ENCODE measurements at regions not wholly inside any gene's neighbourhood (a gene's known extent, or its start where the extent isn't known, plus 50 kb on each side); places are given as distances from the start of the nearest gene placed in this dataset.

GRCh38 chr12:69036533-69036932 is 103.6 kb upstream of the CPM start:
- intact Hi-C loops (cut with DNase I): no loop called here
- Histone ChIP-seq H3K4me3 (no peak overlapping the region), H3K9me3 (no peaks in the 10 kb centered on the region), H3K4me1 (peaks cover 0 to 13% (median 0%) of the 10 kb centered on the region in 9 donors), H3K36me3 (no peaks in the 10 kb centered on the region), H3K27ac (no peak overlapping the region), H3K27me3 (no peaks in the 10 kb centered on the region)
- WGBS, 2 donors: 72 to 75% methylated on average over 7 of the region's 7 CpGs
- no peak for TF ChIP-seq CTCF (IDR thresholded peaks at IDR 0.05)
- DNase-seq (no peak), ATAC-seq (no peak)

- Histone ChIP-seq H3K27ac (no peak overlapping the region), H3K4me1 (peaks cover 0 to 13% (median 0%) of the 10 kb centered on the region in 9 donors), H3K27me3 (no peaks in the 10 kb centered on the region), H3K4me3 (no peak overlapping the region), H3K36me3 (no peaks in the 10 kb centered on the region), H3K9me3 (no peaks in the 10 kb centered on the region)
- no peak for TF ChIP-seq CTCF (IDR thresholded peaks at IDR 0.05)
- 78 to 89% methylated on average over 4 of the region's 4 CpGs for WGBS, 2 donors
- DNase-seq (no peak), ATAC-seq (no peak)
- intact Hi-C loops (cut with DNase I): no loop called here
These were observed 104.0 kb upstream of the CPM start for GRCh38 chr12:69036999-69037398.

- Histone ChIP-seq H3K4me3 (no peak overlapping the region), H3K36me3 (no peaks in the 10 kb centered on the region), H3K27ac (peak overlapping the region in 1 of 10 donors; percentile 59), H3K4me1 (peaks cover 0 to 13% (median 0%) of the 10 kb centered on the region in 9 donors), H3K9me3 (no peaks in the 10 kb centered on the region), H3K27me3 (no peaks in the 10 kb centered on the region)
- WGBS, 2 donors: 78 to 87% methylated on average over 2 of the region's 2 CpGs
- intact Hi-C loops (cut with DNase I): no loop called here
- ATAC-seq: peak in 5 of 8 donors; percentile 27 to 74 (median 58)
- TF ChIP-seq CTCF (IDR thresholded peaks at IDR 0.05): no peak
- no peak for DNase-seq
These were observed 106.9 kb upstream of the CPM start for GRCh38 chr12:69039911-69040310.

GRCh38 chr12:69042557-69042956 is 109.6 kb upstream of the CPM start:
- intact Hi-C loops (cut with DNase I): no loop called here
- Histone ChIP-seq H3K4me1 (peaks cover 0 to 13% (median 0%) of the 10 kb centered on the region in 9 donors), H3K27me3 (no peaks in the 10 kb centered on the region), H3K27ac (no peak overlapping the region), H3K36me3 (no peaks in the 10 kb centered on the region), H3K4me3 (no peak overlapping the region), H3K9me3 (no peaks in the 10 kb centered on the region)
- WGBS, 2 donors: 93 to 95% methylated on average over 6 of the region's 6 CpGs
- ATAC-seq (no peak), DNase-seq (no peak)
- no peak for TF ChIP-seq CTCF (IDR thresholded peaks at IDR 0.05)

All from heart right ventricle (tissue), 16 donors.